ENCODE measurements at regions not wholly inside any gene's neighbourhood (a gene's known extent, or its start where the extent isn't known, plus 50 kb on each side); places are given as distances from the start of the nearest gene placed in this dataset.

DNA sequence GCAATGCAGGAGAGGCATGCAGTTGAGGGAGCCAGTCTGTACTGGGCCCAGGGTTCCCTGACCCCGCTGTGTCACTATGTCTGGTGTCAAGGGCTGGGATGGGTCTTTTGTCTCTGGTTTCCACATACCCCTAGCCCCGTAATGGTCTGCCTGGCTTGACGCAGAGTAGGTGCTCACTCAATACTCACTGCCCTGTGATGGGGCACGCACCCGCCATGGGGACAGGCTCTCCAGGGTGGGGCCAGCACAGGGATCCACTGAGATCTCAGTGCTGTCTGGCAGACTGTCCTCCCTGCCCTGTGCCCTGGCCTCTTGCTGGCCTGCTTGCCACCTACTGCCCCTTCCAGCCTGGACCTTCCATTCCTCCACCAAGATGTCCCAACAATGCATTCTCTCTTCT lies 101.7 kb upstream of the CD82 start:
- H3K9me3 ChIP-seq (ENCODE audit: control insufficient read depth, insufficient read depth, low read depth, low read length) = no peaks in the 10 kb centered on the region
- H3K27me3 ChIP-seq (ENCODE audit: control insufficient read depth, insufficient read depth, low read length) = peaks cover 3% of the 10 kb centered on the region
- H3K4me1 ChIP-seq (ENCODE audit: control insufficient read depth, extremely low read depth, insufficient read depth, low read length) = no peaks in the 10 kb centered on the region
- H3K79me2 ChIP-seq (ENCODE audit: control insufficient read depth, insufficient read depth, low read length) = no peaks in the 10 kb centered on the region
- H3K4me3 ChIP-seq (replicated peaks in 1 of 4; ENCODE audit: control extremely low read depth in 1 of 4, insufficient read depth in 1 of 4, low read depth in 3 of 4, low read length in 4 of 4) = no peak overlapping the region
- H2AFZ ChIP-seq (ENCODE audit: low read length) = no peak overlapping the region
- no peak overlapping the region for H3K9ac ChIP-seq (ENCODE audit: insufficient read depth, low read length)
- no peaks in the 10 kb centered on the region for H4K20me1 ChIP-seq (ENCODE audit: control insufficient read depth, extremely low read depth, insufficient read depth, low read length)
- TF ChIP-seq, protein P1, sequence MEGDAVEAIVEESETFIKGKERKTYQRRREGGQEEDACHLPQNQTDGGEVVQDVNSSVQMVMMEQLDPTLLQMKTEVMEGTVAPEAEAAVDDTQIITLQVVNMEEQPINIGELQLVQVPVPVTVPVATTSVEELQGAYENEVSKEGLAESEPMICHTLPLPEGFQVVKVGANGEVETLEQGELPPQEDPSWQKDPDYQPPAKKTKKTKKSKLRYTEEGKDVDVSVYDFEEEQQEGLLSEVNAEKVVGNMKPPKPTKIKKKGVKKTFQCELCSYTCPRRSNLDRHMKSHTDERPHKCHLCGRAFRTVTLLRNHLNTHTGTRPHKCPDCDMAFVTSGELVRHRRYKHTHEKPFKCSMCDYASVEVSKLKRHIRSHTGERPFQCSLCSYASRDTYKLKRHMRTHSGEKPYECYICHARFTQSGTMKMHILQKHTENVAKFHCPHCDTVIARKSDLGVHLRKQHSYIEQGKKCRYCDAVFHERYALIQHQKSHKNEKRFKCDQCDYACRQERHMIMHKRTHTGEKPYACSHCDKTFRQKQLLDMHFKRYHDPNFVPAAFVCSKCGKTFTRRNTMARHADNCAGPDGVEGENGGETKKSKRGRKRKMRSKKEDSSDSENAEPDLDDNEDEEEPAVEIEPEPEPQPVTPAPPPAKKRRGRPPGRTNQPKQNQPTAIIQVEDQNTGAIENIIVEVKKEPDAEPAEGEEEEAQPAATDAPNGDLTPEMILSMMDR (conservative IDR thresholded peaks at IDR 0.05 in 1 of 2, IDR thresholded peaks at IDR 0.05 in 1 of 2; ENCODE audit: low read depth in 1 of 2, low read length in 2 of 2) = no peak
- TF ChIP-seq EZH2 (IDR thresholded peaks at IDR 0.05; ENCODE audit: low read length, missing control alignments) = no peak
- no peak for DNase-seq (ENCODE audit: low read depth in 2 of 2)
- H3K36me3 ChIP-seq (ENCODE audit: control insufficient read depth, insufficient read depth, low read length) = no peaks in the 10 kb centered on the region
- H3K4me2 ChIP-seq (ENCODE audit: extremely low read depth, insufficient read depth, low read length) = no peak overlapping the region
- H3K27ac ChIP-seq (ENCODE audit: insufficient read depth, low read length) = no peak overlapping the region

DNA sequence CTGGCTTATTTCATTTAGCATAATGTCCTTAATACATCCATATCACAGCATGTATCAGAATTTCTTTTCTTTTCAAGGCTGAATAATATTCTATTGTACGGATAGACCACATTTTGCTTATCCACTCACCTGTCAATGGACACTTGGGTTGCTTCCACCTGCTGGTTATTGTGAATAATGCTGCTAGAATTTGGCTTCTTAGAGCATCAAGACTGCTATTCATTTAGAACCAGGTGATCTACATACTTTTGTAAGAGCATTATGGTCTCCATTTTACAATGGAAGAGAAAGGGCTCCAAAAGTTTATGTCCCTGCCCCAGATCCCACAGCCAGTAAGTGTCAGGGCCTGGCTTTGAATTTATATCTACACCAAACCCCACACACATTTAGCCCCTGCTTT lies 100.7 kb upstream of the CD82 start:
- H3K79me2 ChIP-seq (ENCODE audit: control insufficient read depth, insufficient read depth, low read length) = no peaks in the 10 kb centered on the region
- no peak overlapping the region for H3K9ac ChIP-seq (ENCODE audit: insufficient read depth, low read length)
- no peaks in the 10 kb centered on the region for H3K4me1 ChIP-seq (ENCODE audit: control insufficient read depth, extremely low read depth, insufficient read depth, low read length)
- peaks cover 3% of the 10 kb centered on the region for H3K27me3 ChIP-seq (ENCODE audit: control insufficient read depth, insufficient read depth, low read length)
- H3K4me3 ChIP-seq (replicated peaks in 1 of 4; ENCODE audit: control extremely low read depth in 1 of 4, insufficient read depth in 1 of 4, low read depth in 3 of 4, low read length in 4 of 4) = no peak overlapping the region
- no peak overlapping the region for H3K4me2 ChIP-seq (ENCODE audit: extremely low read depth, insufficient read depth, low read length)
- DNase-seq (ENCODE audit: low read depth in 2 of 2) = no peak
- H3K36me3 ChIP-seq (ENCODE audit: control insufficient read depth, insufficient read depth, low read length) = no peaks in the 10 kb centered on the region
- H3K27ac ChIP-seq (ENCODE audit: insufficient read depth, low read length) = no peak overlapping the region
- TF ChIP-seq, protein P1 (conservative IDR thresholded peaks at IDR 0.05 in 1 of 2, IDR thresholded peaks at IDR 0.05 in 1 of 2; ENCODE audit: low read depth in 1 of 2, low read length in 2 of 2) = no peak
- no peak for TF ChIP-seq EZH2 (IDR thresholded peaks at IDR 0.05; ENCODE audit: low read length, missing control alignments)
- no peaks in the 10 kb centered on the region for H4K20me1 ChIP-seq (ENCODE audit: control insufficient read depth, extremely low read depth, insufficient read depth, low read length)
- no peaks in the 10 kb centered on the region for H3K9me3 ChIP-seq (ENCODE audit: control insufficient read depth, insufficient read depth, low read depth, low read length)
- no peak overlapping the region for H2AFZ ChIP-seq (ENCODE audit: low read length)

DNA sequence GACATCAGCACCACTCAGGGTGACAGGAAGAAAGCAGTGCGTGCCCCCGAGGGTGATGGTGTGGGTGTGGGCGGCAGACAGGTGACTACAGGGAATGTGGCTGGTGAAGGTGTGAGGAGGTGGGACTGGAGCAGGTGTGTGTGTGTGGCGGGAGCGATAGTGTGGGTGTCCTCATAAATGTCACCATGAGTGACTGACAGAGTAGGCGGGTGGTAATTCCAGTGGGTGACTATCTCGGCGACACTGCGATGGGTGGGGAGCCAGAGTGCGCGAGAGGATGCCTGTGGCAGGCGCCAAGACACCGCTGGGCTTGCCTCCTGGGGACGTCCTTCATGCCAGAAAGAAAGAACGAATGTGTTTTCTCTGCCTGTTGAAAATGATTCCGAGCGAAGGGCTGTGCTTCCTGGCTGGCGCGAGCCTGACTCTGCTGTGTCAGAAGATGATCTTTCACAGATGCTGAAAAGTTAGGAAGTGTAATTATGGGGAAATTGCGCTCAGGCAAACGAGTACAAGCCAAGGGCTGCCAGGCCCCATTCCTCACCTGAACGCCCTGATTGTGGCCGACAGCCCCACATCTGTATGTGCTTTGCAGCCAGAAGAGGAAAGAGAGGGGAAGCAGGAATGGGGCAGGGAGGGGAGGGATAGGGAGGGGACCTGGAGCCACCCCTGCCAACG lies 98.8 kb upstream of the CD82 start:
- TF ChIP-seq, protein P1 (conservative IDR thresholded peaks at IDR 0.05 in 1 of 2, IDR thresholded peaks at IDR 0.05 in 1 of 2; ENCODE audit: low read depth in 1 of 2, low read length in 2 of 2) = no peak
- no peak for TF ChIP-seq EZH2 (IDR thresholded peaks at IDR 0.05; ENCODE audit: low read length, missing control alignments)
- no peaks in the 10 kb centered on the region for H3K79me2 ChIP-seq (ENCODE audit: control insufficient read depth, insufficient read depth, low read length)
- no peak overlapping the region for H3K4me3 ChIP-seq (replicated peaks in 1 of 4; ENCODE audit: control extremely low read depth in 1 of 4, insufficient read depth in 1 of 4, low read depth in 3 of 4, low read length in 4 of 4)
- no peak overlapping the region for H2AFZ ChIP-seq (ENCODE audit: low read length)
- no peak overlapping the region for H3K4me2 ChIP-seq (ENCODE audit: extremely low read depth, insufficient read depth, low read length)
- H3K27me3 ChIP-seq (ENCODE audit: control insufficient read depth, insufficient read depth, low read length) = peaks cover 3% of the 10 kb centered on the region
- H3K9ac ChIP-seq (ENCODE audit: insufficient read depth, low read length) = no peak overlapping the region
- no peak for DNase-seq (ENCODE audit: low read depth in 2 of 2)
- no peak overlapping the region for H3K27ac ChIP-seq (ENCODE audit: insufficient read depth, low read length)
- no peaks in the 10 kb centered on the region for H4K20me1 ChIP-seq (ENCODE audit: control insufficient read depth, extremely low read depth, insufficient read depth, low read length)
- H3K36me3 ChIP-seq (ENCODE audit: control insufficient read depth, insufficient read depth, low read length) = no peaks in the 10 kb centered on the region
- H3K9me3 ChIP-seq (ENCODE audit: control insufficient read depth, insufficient read depth, low read depth, low read length) = no peaks in the 10 kb centered on the region
- H3K4me1 ChIP-seq (ENCODE audit: control insufficient read depth, extremely low read depth, insufficient read depth, low read length) = no peaks in the 10 kb centered on the region

Measured in fibroblast of lung (primary cell).